ENCODE measurements at regions not wholly inside any gene's neighbourhood (a gene's known extent, or its start where the extent isn't known, plus 50 kb on each side); places are given as distances from the start of the nearest gene placed in this dataset.

DNA sequence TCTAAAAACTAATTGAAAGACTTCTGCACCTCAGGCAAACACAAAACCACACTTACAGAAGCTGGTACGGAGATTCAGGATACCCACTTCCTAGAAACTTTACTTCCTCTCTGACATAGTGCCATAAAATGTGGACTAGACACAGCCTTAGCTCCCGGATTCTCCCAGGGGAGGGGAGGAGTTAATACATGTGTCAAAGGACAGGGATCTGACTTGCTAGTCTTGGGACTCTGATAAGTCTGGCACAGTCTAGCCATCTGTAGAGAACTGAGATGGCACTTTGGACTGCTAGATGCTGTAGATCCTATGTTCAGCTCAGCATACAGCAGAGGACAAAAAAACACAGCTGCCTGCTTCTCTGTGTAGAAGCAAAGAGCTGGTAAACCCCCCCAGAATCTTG is 769.8 kb upstream of the MIR17HG start (continued):
- TF ChIP-seq, protein P1, sequence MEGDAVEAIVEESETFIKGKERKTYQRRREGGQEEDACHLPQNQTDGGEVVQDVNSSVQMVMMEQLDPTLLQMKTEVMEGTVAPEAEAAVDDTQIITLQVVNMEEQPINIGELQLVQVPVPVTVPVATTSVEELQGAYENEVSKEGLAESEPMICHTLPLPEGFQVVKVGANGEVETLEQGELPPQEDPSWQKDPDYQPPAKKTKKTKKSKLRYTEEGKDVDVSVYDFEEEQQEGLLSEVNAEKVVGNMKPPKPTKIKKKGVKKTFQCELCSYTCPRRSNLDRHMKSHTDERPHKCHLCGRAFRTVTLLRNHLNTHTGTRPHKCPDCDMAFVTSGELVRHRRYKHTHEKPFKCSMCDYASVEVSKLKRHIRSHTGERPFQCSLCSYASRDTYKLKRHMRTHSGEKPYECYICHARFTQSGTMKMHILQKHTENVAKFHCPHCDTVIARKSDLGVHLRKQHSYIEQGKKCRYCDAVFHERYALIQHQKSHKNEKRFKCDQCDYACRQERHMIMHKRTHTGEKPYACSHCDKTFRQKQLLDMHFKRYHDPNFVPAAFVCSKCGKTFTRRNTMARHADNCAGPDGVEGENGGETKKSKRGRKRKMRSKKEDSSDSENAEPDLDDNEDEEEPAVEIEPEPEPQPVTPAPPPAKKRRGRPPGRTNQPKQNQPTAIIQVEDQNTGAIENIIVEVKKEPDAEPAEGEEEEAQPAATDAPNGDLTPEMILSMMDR (conservative IDR thresholded peaks at IDR 0.05; ENCODE audit: low read depth in 2 of 2), result no peak

DNA sequence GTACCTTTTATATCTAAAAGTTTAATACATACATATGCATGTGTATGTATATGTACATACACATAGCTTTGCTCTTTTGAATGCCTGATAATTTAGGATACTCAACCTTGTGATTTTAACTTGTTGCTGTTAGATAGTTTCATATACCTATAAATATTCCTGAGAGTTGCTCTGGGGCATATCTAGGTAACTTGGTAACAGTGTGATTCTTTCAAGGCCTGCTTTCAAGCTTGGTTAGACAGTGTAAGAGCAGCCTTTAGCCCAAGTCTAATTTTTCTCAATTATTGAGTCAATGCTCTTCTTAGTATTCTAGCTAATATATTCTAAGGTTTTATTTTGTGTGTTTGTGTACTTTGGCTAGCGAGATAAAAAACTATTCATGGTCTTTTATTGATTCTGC is 762.1 kb upstream of the MIR17HG start:
- Histone ChIP-seq H3F3A (replicated peaks; ENCODE audit: low read depth) (no peaks in the 10 kb centered on the region), H2AFZ (no peak overlapping the region), H3K27ac (ENCODE audit: low read depth) (no peak overlapping the region), H3K4me2 (no peak overlapping the region), H3K79me2 (replicated peaks; ENCODE audit: insufficient read depth) (no peaks in the 10 kb centered on the region), H4K20me1 (replicated peaks; ENCODE audit: insufficient read depth) (no peaks in the 10 kb centered on the region), H3K27me3 (ENCODE audit: insufficient read depth) (no peaks in the 10 kb centered on the region), H3K36me3 (ENCODE audit: insufficient read depth) (no peaks in the 10 kb centered on the region), H3K4me3 (no peak overlapping the region), H3K9me2 (ENCODE audit: insufficient read depth) (peaks cover 4% of the 10 kb centered on the region; the same call in 1 of the 2 replicates), H3K4me1 (ENCODE audit: insufficient read depth) (no peaks in the 10 kb centered on the region)
- no peaks in the 10 kb centered on the region for H3K27me3 Mint-ChIP-seq (ENCODE audit: insufficient read depth, low read depth, poor library complexity)
- H3K4me1 Mint-ChIP-seq, result no peaks in the 10 kb centered on the region
- no peak overlapping the region for H3K4me3 Mint-ChIP-seq
- no peak for ATAC-seq
- no peak for DNase-seq (ENCODE audit: low spot score)
- no peak overlapping the region for H3K27ac Mint-ChIP-seq
- TF ChIP-seq EZH2 (IDR thresholded peaks at IDR 0.05; ENCODE audit: low read depth, unreplicated experiment) (no peak), POLR2AphosphoS5 (IDR thresholded peaks at IDR 0.05; ENCODE audit: low read depth) (no peak), NANOG (IDR thresholded peaks at IDR 0.05; ENCODE audit: borderline replicate concordance) (no peak), STAT1 (IDR thresholded peaks at IDR 0.05; ENCODE audit: unreplicated experiment) (no peak), ZNF331 (CRISPR knock-in tag; IDR thresholded peaks at IDR 0.05; ENCODE audit: low read depth) (no peak), CREB1 (CRISPR knock-in tag; IDR thresholded peaks at IDR 0.05; ENCODE audit: low read depth) (no peak)
- TF ChIP-seq, protein P2, sequence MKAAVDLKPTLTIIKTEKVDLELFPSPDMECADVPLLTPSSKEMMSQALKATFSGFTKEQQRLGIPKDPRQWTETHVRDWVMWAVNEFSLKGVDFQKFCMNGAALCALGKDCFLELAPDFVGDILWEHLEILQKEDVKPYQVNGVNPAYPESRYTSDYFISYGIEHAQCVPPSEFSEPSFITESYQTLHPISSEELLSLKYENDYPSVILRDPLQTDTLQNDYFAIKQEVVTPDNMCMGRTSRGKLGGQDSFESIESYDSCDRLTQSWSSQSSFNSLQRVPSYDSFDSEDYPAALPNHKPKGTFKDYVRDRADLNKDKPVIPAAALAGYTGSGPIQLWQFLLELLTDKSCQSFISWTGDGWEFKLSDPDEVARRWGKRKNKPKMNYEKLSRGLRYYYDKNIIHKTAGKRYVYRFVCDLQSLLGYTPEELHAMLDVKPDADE (IDR thresholded peaks at IDR 0.05), result no peak
- TF ChIP-seq, protein P1 (conservative IDR thresholded peaks at IDR 0.05; ENCODE audit: low read depth in 2 of 2), result no peak
- TF ChIP-seq, protein P3, sequence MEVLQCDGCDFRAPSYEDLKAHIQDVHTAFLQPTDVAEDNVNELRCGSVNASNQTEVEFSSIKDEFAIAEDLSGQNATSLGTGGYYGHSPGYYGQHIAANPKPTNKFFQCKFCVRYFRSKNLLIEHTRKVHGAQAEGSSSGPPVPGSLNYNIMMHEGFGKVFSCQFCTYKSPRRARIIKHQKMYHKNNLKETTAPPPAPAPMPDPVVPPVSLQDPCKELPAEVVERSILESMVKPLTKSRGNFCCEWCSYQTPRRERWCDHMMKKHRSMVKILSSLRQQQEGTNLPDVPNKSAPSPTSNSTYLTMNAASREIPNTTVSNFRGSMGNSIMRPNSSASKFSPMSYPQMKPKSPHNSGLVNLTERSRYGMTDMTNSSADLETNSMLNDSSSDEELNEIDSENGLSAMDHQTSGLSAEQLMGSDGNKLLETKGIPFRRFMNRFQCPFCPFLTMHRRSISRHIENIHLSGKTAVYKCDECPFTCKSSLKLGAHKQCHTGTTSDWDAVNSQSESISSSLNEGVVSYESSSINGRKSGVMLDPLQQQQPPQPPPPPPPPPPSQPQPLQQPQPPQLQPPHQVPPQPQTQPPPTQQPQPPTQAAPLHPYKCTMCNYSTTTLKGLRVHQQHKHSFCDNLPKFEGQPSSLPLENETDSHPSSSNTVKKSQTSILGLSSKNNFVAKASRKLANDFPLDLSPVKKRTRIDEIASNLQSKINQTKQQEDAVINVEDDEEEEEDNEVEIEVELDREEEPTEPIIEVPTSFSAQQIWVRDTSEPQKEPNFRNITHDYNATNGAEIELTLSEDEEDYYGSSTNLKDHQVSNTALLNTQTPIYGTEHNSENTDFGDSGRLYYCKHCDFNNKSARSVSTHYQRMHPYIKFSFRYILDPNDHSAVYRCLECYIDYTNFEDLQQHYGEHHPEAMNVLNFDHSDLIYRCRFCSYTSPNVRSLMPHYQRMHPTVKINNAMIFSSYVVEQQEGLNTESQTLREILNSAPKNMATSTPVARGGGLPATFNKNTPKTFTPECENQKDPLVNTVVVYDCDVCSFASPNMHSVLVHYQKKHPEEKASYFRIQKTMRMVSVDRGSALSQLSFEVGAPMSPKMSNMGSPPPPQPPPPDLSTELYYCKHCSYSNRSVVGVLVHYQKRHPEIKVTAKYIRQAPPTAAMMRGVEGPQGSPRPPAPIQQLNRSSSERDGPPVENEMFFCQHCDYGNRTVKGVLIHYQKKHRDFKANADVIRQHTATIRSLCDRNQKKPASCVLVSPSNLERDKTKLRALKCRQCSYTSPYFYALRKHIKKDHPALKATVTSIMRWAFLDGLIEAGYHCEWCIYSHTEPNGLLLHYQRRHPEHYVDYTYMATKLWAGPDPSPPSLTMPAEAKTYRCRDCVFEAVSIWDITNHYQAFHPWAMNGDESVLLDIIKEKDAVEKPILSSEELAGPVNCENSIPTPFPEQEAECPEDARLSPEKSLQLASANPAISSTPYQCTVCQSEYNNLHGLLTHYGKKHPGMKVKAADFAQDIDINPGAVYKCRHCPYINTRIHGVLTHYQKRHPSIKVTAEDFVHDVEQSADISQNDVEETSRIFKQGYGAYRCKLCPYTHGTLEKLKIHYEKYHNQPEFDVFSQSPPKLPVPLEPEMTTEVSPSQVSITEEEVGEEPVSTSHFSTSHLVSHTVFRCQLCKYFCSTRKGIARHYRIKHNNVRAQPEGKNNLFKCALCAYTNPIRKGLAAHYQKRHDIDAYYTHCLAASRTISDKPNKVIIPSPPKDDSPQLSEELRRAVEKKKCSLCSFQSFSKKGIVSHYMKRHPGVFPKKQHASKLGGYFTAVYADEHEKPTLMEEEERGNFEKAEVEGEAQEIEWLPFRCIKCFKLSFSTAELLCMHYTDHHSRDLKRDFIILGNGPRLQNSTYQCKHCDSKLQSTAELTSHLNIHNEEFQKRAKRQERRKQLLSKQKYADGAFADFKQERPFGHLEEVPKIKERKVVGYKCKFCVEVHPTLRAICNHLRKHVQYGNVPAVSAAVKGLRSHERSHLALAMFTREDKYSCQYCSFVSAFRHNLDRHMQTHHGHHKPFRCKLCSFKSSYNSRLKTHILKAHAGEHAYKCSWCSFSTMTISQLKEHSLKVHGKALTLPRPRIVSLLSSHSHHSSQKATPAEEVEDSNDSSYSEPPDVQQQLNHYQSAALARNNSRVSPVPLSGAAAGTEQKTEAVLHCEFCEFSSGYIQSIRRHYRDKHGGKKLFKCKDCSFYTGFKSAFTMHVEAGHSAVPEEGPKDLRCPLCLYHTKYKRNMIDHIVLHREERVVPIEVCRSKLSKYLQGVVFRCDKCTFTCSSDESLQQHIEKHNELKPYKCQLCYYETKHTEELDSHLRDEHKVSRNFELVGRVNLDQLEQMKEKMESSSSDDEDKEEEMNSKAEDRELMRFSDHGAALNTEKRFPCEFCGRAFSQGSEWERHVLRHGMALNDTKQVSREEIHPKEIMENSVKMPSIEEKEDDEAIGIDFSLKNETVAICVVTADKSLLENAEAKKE (CRISPR knock-in tag; IDR thresholded peaks at IDR 0.05), result no peak
- no peaks in the 10 kb centered on the region for H3K9me3 Mint-ChIP-seq
- no peaks in the 10 kb centered on the region for H3K36me3 Mint-ChIP-seq (ENCODE audit: low read depth)

All from GM23338 (cell line).